Small intestine (tissue), 7 donors: ENCODE measurements at regions not wholly inside any gene's neighbourhood (a gene's known extent, or its start where the extent isn't known, plus 50 kb on each side); places are given as distances from the start of the nearest gene placed in this dataset.
"Not testable (repeated sequence)": the region's sequence is repeated elsewhere in the genome, so short reads cannot be mapped to it uniquely, and the experiment has no call there.

Experiments
- DNase-seq, 2 donors: peaks; one replicate each; pipeline versions ENCODE4 v3.0.0 to v3.0.0-alpha.2; 2013
- FAIRE-seq: peaks from 2 replicates; lab custom pipeline; 2012; peaks lifted over from hg19 to GRCh38; lab: Jason Lieb, UNC
- H3K27ac ChIP-seq, 3 donors: one replicate each; pipeline ENCODE4 v1.5.1; 2013; ENCODE audit warnings: low read length in 2 of 3, mild to moderate bottlenecking in 2 of 3, control low read depth in 1 of 3, inconsistent platforms in 1 of 3, low read depth in 1 of 3, moderate library complexity in 1 of 3
- H3K27me3 ChIP-seq, 3 donors: one replicate each; pipeline ENCODE4 v1.6.1; 2013; ENCODE audit warnings: low read length in 3 of 3, inconsistent platforms in 1 of 3; ENCODE audit not compliant: control insufficient read depth in 3 of 3, insufficient read depth in 3 of 3
- H3K36me3 ChIP-seq, 3 donors: one replicate each; pipeline ENCODE4 v1.6.1; 2013; ENCODE audit warnings: low read length in 3 of 3, inconsistent platforms in 1 of 3, low read depth in 1 of 3, mild to moderate bottlenecking in 1 of 3, moderate library complexity in 1 of 3; ENCODE audit not compliant: control insufficient read depth in 3 of 3, insufficient read depth in 2 of 3
- H3K4me1 ChIP-seq, 3 donors: one replicate each; pipeline ENCODE4 v1.6.1; 2013; ENCODE audit warnings: low read length in 2 of 3, inconsistent platforms in 1 of 3, low read depth in 1 of 3, mild to moderate bottlenecking in 1 of 3, moderate library complexity in 1 of 3; ENCODE audit not compliant: control insufficient read depth in 3 of 3, insufficient read depth in 2 of 3
- H3K4me3 ChIP-seq, 3 donors: one replicate each; pipeline ENCODE4 v1.5.1; 2013; ENCODE audit warnings: low read length in 3 of 3, control low read depth in 1 of 3, inconsistent platforms in 1 of 3, low read depth in 1 of 3, mild to moderate bottlenecking in 1 of 3, moderate library complexity in 1 of 3
- H3K9me3 ChIP-seq, 2 donors: one replicate each; pipeline ENCODE4 v1.6.1; 2013; ENCODE audit warnings: low read depth in 1 of 2, low read length in 1 of 2; ENCODE audit not compliant: control insufficient read depth in 2 of 2, insufficient read depth in 1 of 2
- WGBS, 3 donors: extraction: QIAGEN DNeasy Blood & Tissue Kit; methylation state at CpG; one replicate each; pipeline ENCODE4 v1.1.7; 2013; 5-methylcytosine and 5-hydroxymethylcytosine counted together
- donor health status: healthy with polysubstance abuse.
- donor health status: control.
- donor health status: control.
- donor health status: Bipolar disorder and iron deficiency.
- donor health status: healthy.

GRCh38 chr6:119418084-119418483 lies 68.5 kb upstream of the MAN1A1 start:
- H3K36me3 ChIP-seq, H3K27me3 ChIP-seq, H3K4me1 ChIP-seq, FAIRE-seq, H3K9me3 ChIP-seq, H3K27ac ChIP-seq, H3K4me3 ChIP-seq, DNase-seq: not testable (repeated sequence)
- 67 to 79% (median 77%) methylated on average over 2 of the region's 2 CpGs for WGBS, 3 donors

DNA sequence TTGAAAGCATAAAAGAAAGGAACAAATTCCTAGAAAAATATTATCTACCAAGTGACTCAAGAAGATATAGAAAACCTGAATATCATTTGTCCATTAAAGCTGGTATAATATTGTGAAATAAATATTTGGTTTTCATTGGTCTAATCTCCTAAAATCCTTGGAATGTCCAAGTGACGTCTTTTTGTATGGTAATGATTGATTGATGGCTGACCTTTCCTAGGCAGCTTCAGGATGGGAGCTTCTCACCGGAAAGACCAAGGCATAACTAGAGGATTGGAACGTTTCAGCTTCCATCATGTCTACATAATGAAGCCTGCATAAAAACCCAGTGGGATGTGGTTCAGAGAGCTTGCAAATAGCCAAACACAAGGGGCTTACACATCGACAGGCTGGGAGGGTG lies 57.6 kb upstream of the MAN1A1 start:
- no peaks in the 10 kb centered on the region for H3K4me1 ChIP-seq
- FAIRE-seq: no peak
- no peak overlapping the region for H3K4me3 ChIP-seq
- H3K36me3 ChIP-seq: no peaks in the 10 kb centered on the region
- H3K27ac ChIP-seq: no peak overlapping the region
- H3K27me3 ChIP-seq: no peaks in the 10 kb centered on the region
- WGBS, 3 donors: 43 to 56% (median 49%) methylated on average over 4 of the region's 4 CpGs
- DNase-seq: no peak
- no peaks in the 10 kb centered on the region for H3K9me3 ChIP-seq

GRCh38 chr6:119405114-119405513 lies 55.6 kb upstream of the MAN1A1 start:
- H3K27me3 ChIP-seq, DNase-seq, H3K4me3 ChIP-seq, H3K4me1 ChIP-seq, H3K9me3 ChIP-seq, H3K36me3 ChIP-seq, FAIRE-seq, H3K27ac ChIP-seq: not testable (repeated sequence)
- WGBS, 3 donors: 53 to 74% (median 70%) methylated on average over 2 of the region's 2 CpGs
